LoVo (cell line): ENCODE measurements at regions not wholly inside any gene's neighbourhood (a gene's known extent, or its start where the extent isn't known, plus 50 kb on each side); places are given as distances from the start of the nearest gene placed in this dataset.

Experiments used
- DNase-seq: peaks from one replicate; pipeline ENCODE4 v3.0.0-alpha.2; 2016; ENCODE audit warnings: low spot score

GRCh38 chr22:47593291-47593690 is 830.8 kb downstream of the TBC1D22A start:
- DNase-seq = no peak

- DNase-seq = no peak
These were observed 830.3 kb downstream of the TBC1D22A start for GRCh38 chr22:47592791-47593190.

GRCh38 chr22:47591709-47592108 is 829.3 kb downstream of the TBC1D22A start:
- no peak for DNase-seq

GRCh38 chr22:47591016-47591415 is 828.6 kb downstream of the TBC1D22A start:
- no peak for DNase-seq

- no peak for DNase-seq
These were observed 827.1 kb downstream of the TBC1D22A start for GRCh38 chr22:47589271-47590250.

GRCh38 chr22:47588578-47588960 is 826.1 kb downstream of the TBC1D22A start:
- DNase-seq = no peak

GRCh38 chr22:47587861-47588577 is 825.6 kb downstream of the TBC1D22A start:
- DNase-seq = no peak

- no peak for DNase-seq
These were observed 824.9 kb downstream of the TBC1D22A start for GRCh38 chr22:47587361-47587760.

GRCh38 chr22:47586946-47587345 is 824.5 kb downstream of the TBC1D22A start:
- DNase-seq = no peak

GRCh38 chr22:47586038-47586437 is 823.6 kb downstream of the TBC1D22A start:
- DNase-seq = peak; percentile 41

- DNase-seq = no peak
These were observed 821.6 kb downstream of the TBC1D22A start for GRCh38 chr22:47583959-47584562.

GRCh38 chr22:47582067-47582466 is 819.6 kb downstream of the TBC1D22A start:
- DNase-seq = no peak

GRCh38 chr22:47580121-47580520 is 817.7 kb downstream of the TBC1D22A start:
- no peak for DNase-seq

GRCh38 chr22:47576908-47577307 is 814.5 kb downstream of the TBC1D22A start:
- no peak for DNase-seq

GRCh38 chr22:47575291-47575690 is 812.8 kb downstream of the TBC1D22A start:
- no peak for DNase-seq

- no peak for DNase-seq
These were observed 812.1 kb downstream of the TBC1D22A start for GRCh38 chr22:47574556-47574955.

- DNase-seq = no peak
These were observed 810.7 kb downstream of the TBC1D22A start for GRCh38 chr22:47573141-47573540.

- DNase-seq = no peak
These were observed 810.0 kb downstream of the TBC1D22A start for GRCh38 chr22:47572443-47572842.

- no peak for DNase-seq
These were observed 809.2 kb downstream of the TBC1D22A start for GRCh38 chr22:47571616-47572015.

- DNase-seq = no peak
These were observed 808.4 kb downstream of the TBC1D22A start for GRCh38 chr22:47570851-47571250.

GRCh38 chr22:47570300-47570685 is 807.8 kb downstream of the TBC1D22A start:
- DNase-seq = no peak

- DNase-seq = no peak
These were observed 807.2 kb downstream of the TBC1D22A start for GRCh38 chr22:47569389-47570299.
